Neural progenitor cell (in vitro differentiated cells): ENCODE measurements at regions not wholly inside any gene's neighbourhood (a gene's known extent, or its start where the extent isn't known, plus 50 kb on each side); places are given as distances from the start of the nearest gene placed in this dataset.

ENCODE experiments used
- DNase-seq: peaks from one replicate; pipeline ENCODE4 v3.0.0-alpha.2; 2016; ENCODE audit warnings: low spot score
- H2AFZ ChIP-seq: fragments of 200-600 bp; sonication (generic); replicated peaks from 2 replicates; pipeline ENCODE4 v1.6.1; 2016; ENCODE audit warnings: antibody characterized with exemption
- H3F3A ChIP-seq: fragments of 200-600 bp; sonication (generic); 2 replicates; pipeline ENCODE4 v1.6.1; 2016; ENCODE audit warnings: antibody characterized with exemption, low read depth
- H3K27ac ChIP-seq: fragments of 200-600 bp; sonication (generic); 2 replicates; pipeline ENCODE4 v1.5.1; 2016; ENCODE audit warnings: mild to moderate bottlenecking
- H3K27me3 ChIP-seq: fragments of 200-600 bp; sonication (generic); 2 replicates; pipeline ENCODE4 v1.6.1; 2016; ENCODE audit warnings: mild to moderate bottlenecking, moderate library complexity
- H3K36me3 ChIP-seq: fragments of 200-600 bp; sonication (generic); 2 replicates; pipeline ENCODE4 v1.5.1; 2016
- H3K4me1 ChIP-seq: fragments of 200-600 bp; sonication (generic); 2 replicates; pipeline ENCODE4 v1.6.1; 2016; ENCODE audit warnings: mixed run types
- H3K4me2 ChIP-seq: fragments of 200-600 bp; sonication (generic); 2 replicates; pipeline ENCODE4 v1.6.1; 2016
- H3K4me3 ChIP-seq: fragments of 200-600 bp; sonication (generic); 2 replicates; pipeline ENCODE4 v1.5.1; 2016
- H3K79me2 ChIP-seq: fragments of 200-600 bp; sonication (generic); 2 replicates; pipeline ENCODE4 v1.6.1; 2016; ENCODE audit warnings: low read depth
- H3K9ac ChIP-seq: fragments of 200-600 bp; sonication (generic); 2 replicates; pipeline ENCODE4 v1.6.1; 2016
- H3K9me3 ChIP-seq: fragments of 200-600 bp; sonication (generic); 2 replicates; pipeline ENCODE4 v1.5.1; 2016; ENCODE audit warnings: low read depth
- H4K20me1 ChIP-seq: fragments of 200-600 bp; sonication (generic); 2 replicates; pipeline ENCODE4 v1.6.1; 2016; ENCODE audit warnings: low read depth
- H3K27ac Mint-ChIP-seq: 3 replicates; pipeline ENCODE4 v1.8.0; 2021; ENCODE audit warnings: mixed read lengths
- H3K27me3 Mint-ChIP-seq: 2 replicates; pipeline ENCODE4 v1.8.0; 2022; ENCODE audit warnings: low read depth, mild to moderate bottlenecking, inconsistent platforms, moderate library complexity, mixed read lengths; ENCODE audit not compliant: insufficient read depth
- H3K36me3 Mint-ChIP-seq: 3 replicates; pipeline ENCODE4 v1.8.0; 2021; ENCODE audit warnings: mixed read lengths
- H3K4me1 Mint-ChIP-seq: 3 replicates; pipeline ENCODE4 v1.8.0; 2021; ENCODE audit warnings: mixed read lengths
- H3K4me3 Mint-ChIP-seq: 3 replicates; pipeline ENCODE4 v1.8.0; 2021; ENCODE audit warnings: mild to moderate bottlenecking, moderate library complexity, mixed read lengths
- H3K9me3 Mint-ChIP-seq: 3 replicates; pipeline ENCODE4 v1.8.0; 2020; ENCODE audit warnings: mixed read lengths
- EZH2 ChIP-seq: fragments of 200-600 bp; sonication (generic); IDR thresholded peaks from 2 replicates; pipeline ENCODE4 v1.6.1; 2017; ENCODE audit warnings: antibody characterized with exemption, mild to moderate bottlenecking, moderate library complexity
- EZH2phosphoT487 ChIP-seq: fragments of 200-600 bp; sonication (generic); IDR thresholded peaks from 2 replicates; pipeline ENCODE4 v1.6.1; 2017; ENCODE audit warnings: antibody characterized with exemption
- TF ChIP-seq, protein P1 (sequence below): fragments of 200-600 bp; sonication (generic); IDR thresholded peaks from 2 replicates; pipeline ENCODE4 v1.5.1; 2017; ENCODE audit warnings: antibody characterized with exemption, mild to moderate bottlenecking

DNA sequence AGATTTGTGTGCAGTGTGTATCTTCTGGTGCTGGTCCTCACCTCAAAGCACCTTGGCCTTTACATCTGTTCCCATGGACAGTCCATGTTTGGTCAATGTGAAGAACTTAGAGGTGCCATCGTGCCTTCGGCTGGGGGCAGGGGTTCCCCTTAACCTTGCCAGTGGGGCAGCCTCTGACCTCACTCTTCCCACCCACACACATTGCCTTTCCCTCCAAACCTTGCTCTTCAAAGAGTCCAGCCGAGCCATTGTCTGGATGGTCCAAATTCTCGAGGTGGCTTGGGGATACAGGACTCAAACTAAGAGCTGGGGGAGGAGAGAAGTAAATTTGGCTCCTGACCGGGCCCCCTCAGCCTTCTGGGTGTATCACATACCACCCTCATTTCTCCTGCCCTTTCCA is 76.2 kb upstream of the HABP2 start:
- Mint-ChIP-seq H3K4me1 (peaks cover 8% of the 10 kb centered on the region), H3K9me3 (peaks cover 28% of the 10 kb centered on the region), H3K27me3 (no peaks in the 10 kb centered on the region), H3K36me3 (peaks cover 4% of the 10 kb centered on the region), H3K4me3 (no peak overlapping the region), H3K27ac (no peak overlapping the region)
- Histone ChIP-seq H3K4me2 (no peak overlapping the region), H3K4me1 (peaks cover 7% of the 10 kb centered on the region), H2AFZ (peak overlapping the region; percentile 97), H3F3A (no peaks in the 10 kb centered on the region), H3K79me2 (no peaks in the 10 kb centered on the region), H3K27me3 (no peaks in the 10 kb centered on the region), H3K4me3 (no peak overlapping the region), H3K9ac (no peak overlapping the region), H3K36me3 (no peaks in the 10 kb centered on the region), H3K27ac (no peak overlapping the region), H3K9me3 (peaks cover 6% of the 10 kb centered on the region), H4K20me1 (no peaks in the 10 kb centered on the region)
- TF ChIP-seq, protein P1, sequence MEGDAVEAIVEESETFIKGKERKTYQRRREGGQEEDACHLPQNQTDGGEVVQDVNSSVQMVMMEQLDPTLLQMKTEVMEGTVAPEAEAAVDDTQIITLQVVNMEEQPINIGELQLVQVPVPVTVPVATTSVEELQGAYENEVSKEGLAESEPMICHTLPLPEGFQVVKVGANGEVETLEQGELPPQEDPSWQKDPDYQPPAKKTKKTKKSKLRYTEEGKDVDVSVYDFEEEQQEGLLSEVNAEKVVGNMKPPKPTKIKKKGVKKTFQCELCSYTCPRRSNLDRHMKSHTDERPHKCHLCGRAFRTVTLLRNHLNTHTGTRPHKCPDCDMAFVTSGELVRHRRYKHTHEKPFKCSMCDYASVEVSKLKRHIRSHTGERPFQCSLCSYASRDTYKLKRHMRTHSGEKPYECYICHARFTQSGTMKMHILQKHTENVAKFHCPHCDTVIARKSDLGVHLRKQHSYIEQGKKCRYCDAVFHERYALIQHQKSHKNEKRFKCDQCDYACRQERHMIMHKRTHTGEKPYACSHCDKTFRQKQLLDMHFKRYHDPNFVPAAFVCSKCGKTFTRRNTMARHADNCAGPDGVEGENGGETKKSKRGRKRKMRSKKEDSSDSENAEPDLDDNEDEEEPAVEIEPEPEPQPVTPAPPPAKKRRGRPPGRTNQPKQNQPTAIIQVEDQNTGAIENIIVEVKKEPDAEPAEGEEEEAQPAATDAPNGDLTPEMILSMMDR: no peak
- TF ChIP-seq EZH2phosphoT487: no peak
- DNase-seq: no peak

GRCh38 chr10:113477451-113477850 is 75.4 kb upstream of the HABP2 start:
- Mint-ChIP-seq H3K4me1 (peaks cover 8% of the 10 kb centered on the region), H3K4me3 (no peak overlapping the region), H3K36me3 (peaks cover 4% of the 10 kb centered on the region), H3K27ac (no peak overlapping the region), H3K9me3 (peaks cover 28% of the 10 kb centered on the region), H3K27me3 (no peaks in the 10 kb centered on the region)
- Histone ChIP-seq H2AFZ (no peak overlapping the region), H3K4me3 (no peak overlapping the region), H3F3A (no peaks in the 10 kb centered on the region), H3K27ac (no peak overlapping the region), H4K20me1 (no peaks in the 10 kb centered on the region), H3K4me1 (peaks cover 7% of the 10 kb centered on the region), H3K4me2 (no peak overlapping the region), H3K79me2 (no peaks in the 10 kb centered on the region), H3K9ac (no peak overlapping the region), H3K27me3 (no peaks in the 10 kb centered on the region), H3K9me3 (peaks cover 6% of the 10 kb centered on the region), H3K36me3 (no peaks in the 10 kb centered on the region)
- TF ChIP-seq EZH2 (no peak), EZH2phosphoT487 (no peak)
- TF ChIP-seq, protein P1: no peak
- DNase-seq: no peak

- Histone ChIP-seq H3K27ac (no peak overlapping the region), H3K79me2 (no peaks in the 10 kb centered on the region), H3K9me3 (peaks cover 6% of the 10 kb centered on the region), H3K4me1 (peaks cover 7% of the 10 kb centered on the region), H3K27me3 (no peaks in the 10 kb centered on the region), H2AFZ (no peak overlapping the region), H3K4me2 (no peak overlapping the region), H3K36me3 (no peaks in the 10 kb centered on the region), H3K9ac (no peak overlapping the region), H4K20me1 (no peaks in the 10 kb centered on the region), H3F3A (no peaks in the 10 kb centered on the region), H3K4me3 (no peak overlapping the region)
- DNase-seq: no peak
- no peaks in the 10 kb centered on the region for H3K27me3 Mint-ChIP-seq
- H3K36me3 Mint-ChIP-seq: peaks cover 4% of the 10 kb centered on the region
- no peak overlapping the region for H3K27ac Mint-ChIP-seq
- peaks cover 25% of the 10 kb centered on the region for H3K9me3 Mint-ChIP-seq
- peaks cover 8% of the 10 kb centered on the region for H3K4me1 Mint-ChIP-seq
- H3K4me3 Mint-ChIP-seq: no peak overlapping the region
- no peak for TF ChIP-seq EZH2
- no peak for TF ChIP-seq EZH2phosphoT487
- TF ChIP-seq, protein P1: no peak
Observed at GRCh38 chr10:113479346-113480080, 73.3 kb upstream of the HABP2 start.
